ENCODE measurements at regions not wholly inside any gene's neighbourhood (a gene's known extent, or its start where the extent isn't known, plus 50 kb on each side); places are given as distances from the start of the nearest gene placed in this dataset.

- DNase-seq (ENCODE audit: low spot score): no peak
Observed at GRCh38 chr14:101122237-101123141, 219.0 kb upstream of the RTL1 start.

DNA sequence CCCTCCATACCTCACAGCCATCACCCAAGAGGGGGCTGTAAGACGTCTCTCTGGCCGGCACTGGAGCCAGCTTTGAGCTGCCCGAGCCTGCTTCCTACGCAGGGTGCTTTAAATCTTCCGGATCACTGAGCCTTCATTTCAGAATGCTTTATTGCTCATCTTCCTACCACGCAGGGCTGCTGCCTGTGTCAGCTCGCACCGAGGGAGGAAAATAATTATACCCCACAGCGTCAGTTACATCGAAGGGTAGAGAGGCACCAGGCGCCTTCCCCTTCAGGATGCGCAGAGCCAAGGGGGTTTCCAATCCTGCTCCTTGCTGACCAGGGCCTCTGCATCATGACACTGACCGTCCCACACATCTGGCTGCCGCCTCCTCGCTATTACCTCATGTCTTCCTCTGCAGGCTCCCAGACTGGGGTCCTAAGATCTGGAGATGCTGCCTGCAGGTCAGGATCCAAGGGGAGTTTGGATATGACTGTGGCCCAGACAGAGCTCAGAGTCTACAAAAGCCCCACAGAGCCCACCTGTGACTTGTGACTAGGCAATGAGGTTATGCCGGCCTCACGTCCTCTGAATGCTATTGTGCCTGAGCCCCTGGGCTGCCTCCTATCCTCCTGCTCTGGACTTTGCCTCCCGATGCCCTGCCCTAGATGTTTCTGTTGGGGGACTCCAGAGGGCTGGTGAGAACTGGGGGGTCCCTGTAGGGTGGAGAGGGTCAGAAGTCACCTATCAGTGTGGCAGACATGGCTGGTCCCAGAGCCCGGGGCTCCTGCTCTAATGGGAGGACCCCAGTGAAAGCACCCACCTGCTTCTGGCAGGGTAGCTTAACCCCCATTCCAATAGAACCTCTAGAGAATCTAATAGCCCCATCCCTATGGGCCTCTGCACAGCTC lies 220.3 kb upstream of the RTL1 start:
- DNase-seq (ENCODE audit: low spot score): no peak

DNA sequence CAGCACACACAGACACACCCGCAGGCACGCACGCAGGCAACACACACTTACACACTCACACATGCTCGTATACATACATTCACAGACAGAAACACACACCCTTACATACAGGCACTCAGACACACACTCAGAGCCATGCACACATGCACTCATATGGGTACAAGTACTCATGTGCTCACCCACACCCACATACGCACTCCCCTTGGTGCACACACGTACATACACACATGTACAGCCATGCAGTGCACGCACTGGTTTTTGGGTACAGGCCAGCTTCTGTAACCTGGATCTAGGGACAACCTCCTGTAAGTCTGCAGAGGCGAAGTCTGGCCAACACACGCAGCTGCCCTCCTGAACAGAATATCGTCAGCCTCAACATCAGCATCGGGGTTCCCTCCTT lies 221.3 kb upstream of the RTL1 start:
- DNase-seq (ENCODE audit: low spot score): no peak

DNA sequence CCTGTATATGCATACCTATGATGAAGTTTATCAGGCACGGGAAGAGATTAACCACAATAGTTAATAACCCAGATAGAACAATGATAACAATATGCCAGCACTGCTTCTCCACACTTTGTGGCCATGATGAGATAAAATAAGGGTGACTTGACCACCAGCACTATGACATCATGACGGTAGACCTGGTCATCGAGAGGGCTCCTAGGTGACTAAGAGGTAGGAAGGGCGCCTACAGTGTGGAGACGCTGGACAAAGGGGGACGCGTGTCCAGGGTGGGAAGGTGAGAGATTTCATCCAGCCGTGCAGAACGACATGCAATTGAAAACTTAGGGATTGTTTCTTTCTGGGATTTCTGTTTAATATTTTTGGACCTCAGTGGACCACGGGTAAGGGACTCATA lies 221.8 kb upstream of the RTL1 start:
- DNase-seq (ENCODE audit: low spot score): no peak

DNA sequence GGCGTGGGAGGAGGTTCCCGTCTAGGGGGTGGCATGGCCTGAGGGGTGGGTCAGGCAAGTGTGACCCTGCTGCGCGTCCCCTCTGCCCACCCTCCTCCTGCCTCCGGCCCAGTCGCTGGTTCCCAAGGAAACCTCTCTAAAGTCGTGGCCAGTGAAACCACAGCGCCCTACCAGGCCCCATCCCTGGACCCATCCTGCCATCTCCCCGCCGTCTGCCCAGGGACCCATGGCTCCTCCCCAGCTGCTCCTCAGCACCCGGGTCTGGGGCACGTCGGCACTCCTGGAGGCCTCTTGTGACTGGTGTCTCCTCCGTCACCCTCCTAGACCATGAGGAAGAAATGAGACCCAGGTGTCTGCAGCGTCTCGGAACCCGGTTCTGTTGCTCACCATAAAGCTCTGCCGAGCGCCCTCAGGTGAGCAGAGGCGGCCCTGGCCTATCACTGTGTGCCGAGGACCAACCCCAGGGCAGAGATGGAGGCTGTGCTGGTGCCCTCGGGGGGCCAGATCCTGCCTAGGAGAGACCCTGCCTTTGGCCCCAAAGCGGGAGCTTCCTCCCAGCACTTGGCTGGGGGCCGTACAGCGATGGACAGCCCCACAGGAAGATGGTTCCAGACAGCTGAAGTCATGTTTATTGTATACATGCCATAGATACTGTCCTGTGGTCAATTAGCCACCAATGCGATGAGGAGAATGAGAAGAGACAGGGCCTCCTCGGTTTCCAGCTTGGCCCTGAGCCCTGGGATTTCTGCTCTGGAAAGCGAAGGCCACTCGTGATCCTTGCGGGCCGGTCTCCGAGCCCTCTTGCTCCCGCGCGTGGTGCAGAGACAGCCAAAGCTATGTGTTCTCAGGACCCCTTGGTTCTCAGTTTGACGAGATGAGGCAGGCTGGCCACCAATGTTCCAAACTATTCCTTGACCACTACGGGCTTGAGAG lies 222.5 kb upstream of the RTL1 start:
- DNase-seq (ENCODE audit: low spot score): no peak

DNA sequence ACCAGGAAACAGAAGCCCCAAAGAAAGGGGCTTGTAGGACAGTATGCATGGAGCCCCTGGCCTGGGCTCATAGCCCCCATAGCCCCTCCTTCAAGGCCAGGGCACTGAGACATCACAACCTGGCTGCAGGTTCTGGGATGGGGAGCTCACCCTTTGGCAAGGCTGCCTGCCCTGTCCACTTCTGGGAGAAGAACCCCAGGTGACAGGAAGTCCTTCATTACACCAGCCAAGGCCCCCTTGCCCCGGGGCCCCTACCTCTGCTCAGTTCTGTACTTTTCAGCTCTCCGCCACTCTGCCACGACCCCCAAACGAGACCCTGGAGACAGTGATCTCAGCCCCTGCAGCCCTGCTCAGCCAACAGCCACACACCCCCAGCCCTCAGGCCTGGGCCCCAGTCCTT lies 223.2 kb upstream of the RTL1 start:
- DNase-seq (ENCODE audit: low spot score): no peak

- no peak for DNase-seq (ENCODE audit: low spot score)
Observed at GRCh38 chr14:101127224-101127623, 223.7 kb upstream of the RTL1 start.

DNA sequence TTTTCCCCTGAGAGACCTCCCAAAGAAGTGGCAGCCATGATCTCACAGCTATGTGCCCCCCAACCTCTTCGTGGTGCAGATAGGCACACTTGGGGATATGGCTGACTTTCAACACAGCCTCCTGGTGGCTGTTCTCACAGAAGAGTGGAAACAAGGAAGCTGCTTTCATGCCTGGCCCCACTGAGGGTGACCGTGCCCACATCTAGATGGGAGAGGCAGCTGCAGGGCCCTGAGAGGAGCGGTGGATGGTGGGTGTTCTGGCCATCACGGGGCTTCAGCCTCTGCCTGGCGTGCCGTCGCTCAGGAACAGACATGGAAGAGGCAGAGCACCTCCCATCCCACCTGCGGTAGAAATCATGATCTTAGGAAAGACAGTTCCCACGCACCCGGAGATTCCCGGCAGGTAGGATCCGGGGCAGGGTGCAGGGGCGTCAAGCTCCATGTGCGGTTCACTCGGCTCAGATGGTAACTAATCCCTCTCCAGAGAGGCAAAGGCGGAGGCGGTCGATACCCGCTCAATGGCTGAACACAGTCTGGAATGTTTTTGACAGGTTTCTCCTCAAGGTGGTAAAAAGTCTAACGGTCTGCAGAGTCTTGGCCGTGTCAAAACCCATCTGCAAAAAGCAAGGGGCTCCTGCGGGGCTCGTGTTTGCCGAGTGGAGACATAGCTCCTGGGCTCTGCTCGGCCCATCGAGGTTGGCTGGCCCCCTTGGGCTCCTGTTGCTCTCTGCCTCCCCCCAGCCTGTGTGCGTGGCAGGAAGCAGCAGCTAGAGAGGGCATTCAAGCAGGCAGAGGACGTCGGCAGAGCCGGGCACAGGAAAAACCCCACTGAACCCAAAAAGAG lies 225.2 kb upstream of the RTL1 start:
- DNase-seq (ENCODE audit: low spot score): no peak

DNA sequence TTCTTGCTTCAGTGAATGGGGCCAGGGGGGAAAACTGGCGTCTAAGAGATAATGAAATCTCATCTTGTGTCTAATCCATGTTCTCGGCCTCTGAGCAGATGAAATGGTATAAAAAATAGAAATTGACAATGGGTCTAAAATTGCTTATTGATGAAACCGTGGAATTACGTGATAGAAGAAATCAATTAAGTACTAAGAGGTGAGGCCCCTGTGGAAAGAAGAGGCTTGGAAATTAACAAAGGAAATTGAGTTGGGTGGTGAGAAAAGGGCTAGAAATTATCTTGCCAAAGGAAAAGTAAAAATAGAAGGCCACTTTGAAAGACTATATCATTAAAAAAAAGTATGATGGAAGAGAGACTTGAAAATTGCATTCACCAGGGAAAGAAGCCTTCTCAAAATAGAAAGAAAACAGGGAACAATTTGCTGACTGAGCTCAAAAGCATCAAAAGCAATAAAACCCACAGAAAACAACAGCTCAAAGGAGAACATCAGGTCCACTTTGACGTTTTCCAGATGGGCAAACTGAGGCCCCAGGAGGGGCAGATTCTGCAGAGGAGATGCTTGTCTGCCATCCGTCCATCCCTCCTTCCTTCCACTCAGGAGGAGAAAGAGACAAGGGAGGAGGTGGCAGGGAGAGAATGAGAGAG lies 226.1 kb upstream of the RTL1 start:
- DNase-seq (ENCODE audit: low spot score): no peak

- no peak for DNase-seq (ENCODE audit: low spot score)
Observed at GRCh38 chr14:101130861-101131260, 227.3 kb upstream of the RTL1 start.

DNA sequence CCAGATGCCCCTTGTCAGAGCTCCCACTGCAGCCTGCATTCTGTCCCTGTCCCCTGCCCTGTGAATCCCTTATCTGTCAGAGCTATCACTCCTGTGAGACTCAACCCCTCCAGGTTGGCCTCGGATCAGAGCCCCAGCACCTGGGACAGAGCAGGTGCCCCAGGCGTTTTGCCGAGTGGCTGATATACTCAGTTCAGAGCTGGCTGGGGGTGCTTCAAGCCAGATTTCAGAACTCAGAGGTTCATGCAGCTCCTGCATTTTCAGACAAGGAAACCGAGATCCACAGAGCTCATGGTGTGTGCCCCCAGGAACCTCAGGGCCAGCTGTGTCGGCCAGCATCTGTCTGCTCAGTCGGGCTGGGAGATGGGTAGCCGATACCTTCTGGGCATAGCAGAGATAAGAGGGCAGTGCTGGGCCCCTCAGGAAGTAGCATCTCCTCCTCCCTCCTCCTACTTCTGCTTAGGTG lies 228.0 kb upstream of the RTL1 start:
- no peak for DNase-seq (ENCODE audit: low spot score)

- no peak for DNase-seq (ENCODE audit: low spot score)
Observed at GRCh38 chr14:101132051-101132571, 228.6 kb upstream of the RTL1 start.

- DNase-seq (ENCODE audit: low spot score): no peak
Observed at GRCh38 chr14:101132588-101132987, 229.1 kb upstream of the RTL1 start.

DNA sequence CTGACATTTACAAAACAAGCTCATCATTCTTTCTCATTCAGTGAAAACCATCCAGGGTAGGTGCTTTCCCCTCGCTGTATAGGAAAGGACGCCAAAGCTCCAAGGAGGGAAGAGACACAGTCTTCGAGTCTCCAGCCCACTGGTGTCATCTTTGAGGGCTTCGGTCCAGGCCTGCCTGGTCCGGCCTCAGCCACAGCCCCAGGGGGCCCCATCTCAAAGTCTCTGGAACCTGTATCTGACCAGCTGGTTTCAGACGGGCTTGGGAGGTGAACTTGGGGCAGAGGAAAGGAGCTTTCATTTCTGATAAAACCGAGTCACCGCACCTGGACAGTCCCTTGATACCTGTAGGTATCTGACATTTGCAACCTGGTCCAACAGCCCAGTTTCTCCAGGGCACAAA lies 229.5 kb upstream of the RTL1 start:
- no peak for DNase-seq (ENCODE audit: low spot score)

DNA sequence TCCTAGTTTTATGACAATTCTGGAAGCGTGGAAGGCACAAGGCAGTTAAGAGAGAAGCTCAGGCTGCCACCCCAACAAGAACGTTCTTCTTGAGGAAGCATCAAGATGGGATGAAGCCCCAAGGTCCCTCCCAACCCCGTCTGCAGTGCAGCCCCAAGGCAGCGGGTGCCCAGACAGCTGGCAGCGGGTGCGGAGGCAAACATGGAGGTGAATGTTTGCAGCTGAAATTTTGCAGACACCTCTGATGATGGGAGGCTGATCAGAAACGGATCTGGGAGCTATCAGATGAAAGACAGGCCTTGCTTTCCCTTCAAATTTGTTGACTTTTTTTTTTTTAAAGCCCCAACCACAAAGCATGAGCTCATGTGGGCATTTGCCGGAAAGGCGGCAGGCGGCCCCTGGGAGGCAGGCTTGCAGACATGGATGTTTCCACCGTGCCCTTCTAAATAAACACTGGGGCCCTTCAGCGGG lies 230.7 kb upstream of the RTL1 start:
- no peak for DNase-seq (ENCODE audit: low spot score)

DNA sequence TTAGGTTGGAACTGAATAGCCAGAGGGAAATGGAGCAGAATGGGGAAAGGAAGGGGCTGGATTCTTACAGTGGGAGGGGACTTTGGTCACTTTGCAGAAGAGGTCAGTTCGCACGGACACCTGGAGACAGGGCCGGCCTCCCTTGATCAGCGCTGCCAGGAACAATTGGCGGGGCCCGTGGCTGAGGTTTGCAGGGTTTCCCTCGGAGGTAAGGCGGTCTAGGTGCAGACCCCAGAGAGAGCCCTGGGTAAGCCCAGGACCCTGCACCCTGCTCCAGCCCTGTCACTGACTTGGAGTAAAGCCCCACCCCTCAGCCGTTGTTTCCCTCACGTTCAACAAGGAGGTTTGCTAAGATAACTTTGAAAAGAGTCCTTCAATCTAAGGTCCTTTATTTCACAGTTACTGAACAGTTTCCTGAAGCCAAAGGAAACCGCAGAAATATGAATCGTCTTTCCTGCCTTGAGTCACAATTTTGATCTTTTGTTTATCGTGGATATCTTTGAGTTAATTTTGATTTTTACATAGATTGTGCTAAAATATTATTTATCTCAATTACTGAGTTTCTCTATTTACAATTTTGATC lies 231.4 kb upstream of the RTL1 start:
- no peak for DNase-seq (ENCODE audit: low spot score)

GRCh38 chr14:101135796-101136742 lies 232.5 kb upstream of the RTL1 start:
- DNase-seq (ENCODE audit: low spot score): no peak

- no peak for DNase-seq (ENCODE audit: low spot score)
Observed at GRCh38 chr14:101137234-101137633, 233.7 kb upstream of the RTL1 start.

Data from SW480 (cell line).